Stimulated activated CD4-positive, alpha-beta T cell treated with anti-CD3 and anti-CD28 coated beads, Interleukin-12 subunit alpha, Interleukin-12 subunit beta, amount 100 ng/mL, for 4 hours (primary cell): ENCODE measurements at regions not wholly inside any gene's neighbourhood (a gene's known extent, or its start where the extent isn't known, plus 50 kb on each side); places are given as distances from the start of the nearest gene placed in this dataset.

Source experiments
- DNase-seq: peaks from one replicate; pipeline ENCODE4 v3.0.0-alpha.2; 2020

DNA sequence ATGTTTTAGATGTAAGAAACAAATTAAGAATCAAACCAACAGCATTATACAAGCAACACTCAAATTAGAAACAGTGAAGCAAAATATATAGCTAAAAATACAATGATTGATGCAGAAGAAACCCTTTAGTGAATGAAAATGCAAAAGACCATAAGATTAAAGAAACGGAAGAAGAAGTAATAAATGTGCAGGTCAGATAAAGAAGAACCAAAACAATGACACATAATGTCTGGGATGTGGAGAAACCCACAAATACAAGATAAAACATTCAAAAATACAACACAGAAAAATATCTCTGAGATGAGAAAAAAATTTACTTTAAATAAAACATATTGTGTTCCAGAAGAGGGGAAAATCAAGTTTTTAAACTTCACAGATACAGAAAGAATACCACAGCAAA lies 73.4 kb upstream of the AVPR1A start:
- no peak for DNase-seq

DNA sequence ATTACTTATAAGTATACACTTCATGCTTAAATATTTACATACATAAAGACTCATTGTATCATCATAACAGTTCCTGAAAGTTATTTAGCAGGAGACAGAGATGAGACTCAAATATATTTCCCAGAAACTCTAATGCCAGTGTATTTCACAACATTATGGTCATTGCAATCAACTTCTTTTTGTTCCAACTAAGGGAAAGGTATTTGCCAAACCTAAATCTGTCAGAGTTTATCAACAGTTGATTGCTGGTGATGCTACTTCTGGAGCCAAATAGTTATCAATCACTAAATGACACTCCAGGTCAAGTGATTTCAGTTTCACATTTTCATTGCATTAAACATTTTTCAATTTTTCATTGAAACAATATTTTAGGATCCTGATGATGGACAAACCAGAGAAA lies 72.1 kb upstream of the AVPR1A start:
- DNase-seq: no peak

DNA sequence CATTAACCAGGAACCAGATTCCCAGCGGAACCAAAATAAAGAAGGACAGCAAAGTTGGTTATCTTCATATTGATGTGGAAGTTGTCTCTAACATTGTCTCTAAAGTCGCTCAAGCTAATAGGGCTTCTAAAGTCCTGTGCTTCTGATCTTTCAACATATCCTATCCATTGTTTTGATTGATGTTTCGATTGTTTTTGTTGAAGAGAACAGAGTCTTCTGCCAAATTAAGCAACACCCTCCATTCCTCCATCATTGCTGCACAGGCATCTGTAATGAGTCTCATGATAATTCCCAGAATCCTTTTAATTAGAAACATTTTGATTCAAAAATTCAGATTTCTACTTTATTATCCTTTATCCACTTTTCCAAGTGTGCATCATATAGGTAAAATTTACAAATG lies 71.6 kb upstream of the AVPR1A start:
- no peak for DNase-seq

DNA sequence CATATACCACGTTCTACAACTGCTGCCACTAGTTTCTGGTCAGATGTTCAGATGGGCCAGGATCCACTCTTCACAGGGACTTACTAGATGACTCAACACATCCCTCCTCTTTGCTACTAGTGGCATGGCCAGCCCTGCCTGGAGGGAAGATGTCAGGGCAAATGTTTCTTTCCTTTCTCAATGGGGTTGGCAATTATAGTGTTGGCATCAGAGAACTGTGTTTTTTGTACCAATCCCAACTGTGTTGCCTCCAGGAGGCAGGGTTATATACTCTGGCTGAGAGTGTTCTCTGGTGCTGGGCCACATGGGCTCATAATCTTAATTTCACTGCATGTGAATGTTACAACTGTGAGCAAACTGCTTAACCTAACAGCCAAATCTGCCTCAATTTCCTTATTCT lies 69.9 kb upstream of the AVPR1A start:
- no peak for DNase-seq

DNA sequence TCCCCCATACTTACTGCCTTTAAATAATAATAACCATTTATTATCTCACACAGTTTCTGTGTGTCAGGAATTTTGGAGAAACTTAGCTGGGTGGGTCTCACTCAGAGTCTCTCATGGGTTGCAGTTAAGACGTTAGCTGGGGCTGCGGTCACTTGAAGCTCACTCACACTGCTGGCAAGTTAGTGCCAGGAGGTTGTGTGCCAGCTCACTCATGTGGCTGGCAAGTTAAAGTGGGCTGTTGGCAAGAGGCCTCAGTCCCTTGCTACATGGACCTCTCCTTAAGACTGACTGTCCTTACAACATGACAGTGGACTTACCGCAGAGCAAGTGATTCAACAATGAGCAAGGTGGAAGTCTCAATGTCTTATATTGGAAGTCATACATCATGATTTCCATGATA lies 61.3 kb upstream of the AVPR1A start:
- no peak for DNase-seq

DNA sequence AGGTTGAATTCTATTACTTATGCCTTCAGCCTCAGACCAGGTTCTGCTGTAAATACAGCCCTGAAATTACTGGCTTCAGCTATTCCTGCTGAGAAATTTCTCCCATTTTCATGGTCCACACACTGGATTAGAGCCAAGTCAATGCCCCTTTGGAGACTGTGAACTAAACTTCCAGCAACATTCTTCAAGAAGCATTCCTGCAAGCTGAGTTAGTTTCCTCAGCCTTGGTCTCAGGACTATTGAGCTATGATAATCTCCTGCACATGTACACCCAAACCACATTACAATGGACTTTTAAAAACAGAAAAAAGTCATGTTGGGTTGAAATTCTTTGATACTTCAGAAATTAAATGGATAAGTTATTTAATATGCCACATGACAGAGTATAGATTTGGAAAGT lies 58.0 kb upstream of the AVPR1A start:
- no peak for DNase-seq

DNA sequence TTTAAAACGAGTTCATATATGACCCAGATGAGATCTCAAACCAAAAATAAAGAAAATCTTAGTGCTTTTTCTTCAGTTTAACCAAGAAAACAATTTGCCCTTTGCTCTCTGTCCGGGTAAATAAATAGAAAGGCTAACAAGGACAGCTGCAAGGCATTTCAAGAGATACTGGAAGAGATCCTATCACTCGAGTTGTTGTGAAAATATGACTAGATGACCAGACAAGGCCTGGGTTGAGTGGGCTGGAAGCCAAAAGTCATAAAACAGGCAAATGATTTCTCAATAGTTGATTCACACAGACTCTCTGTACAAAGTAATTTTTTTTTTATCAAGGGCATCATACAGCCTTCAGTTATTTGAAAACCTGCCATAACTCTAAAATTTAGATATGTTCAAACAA lies 55.9 kb upstream of the AVPR1A start:
- no peak for DNase-seq

DNA sequence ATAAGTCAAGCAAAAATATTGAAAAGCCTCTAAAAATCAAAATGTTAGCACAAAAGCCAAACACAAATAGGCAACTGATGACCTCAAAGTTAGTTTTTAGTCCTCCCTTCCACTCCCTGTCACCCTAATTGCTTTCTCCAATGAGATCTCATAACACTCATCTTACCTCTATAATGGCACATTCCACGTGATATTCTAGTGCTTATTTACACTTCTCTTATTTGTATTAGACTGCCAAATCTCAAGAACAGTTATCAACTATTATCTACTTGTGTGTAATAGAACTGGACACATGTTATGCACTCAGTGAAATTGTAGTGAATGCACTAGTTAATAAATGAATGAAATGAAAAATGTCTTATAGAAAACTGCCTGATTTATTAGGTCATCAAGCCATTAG lies 55.5 kb upstream of the AVPR1A start:
- DNase-seq: no peak
